PC-9 (cell line): ENCODE measurements at regions not wholly inside any gene's neighbourhood (a gene's known extent, or its start where the extent isn't known, plus 50 kb on each side); places are given as distances from the start of the nearest gene placed in this dataset.

Experiments used
- BruUV-seq: library from RNA; stranded (reverse); fragments of 400-500 nt; replicated peaks from 2 replicates; lab custom pipeline; 2021; lab: Mats Ljungman, UMichigan
- CTCF ChIA-PET: fragments of 300-600 bp; sonication (Branson Sonifier 250); formaldehyde crosslinking; loops from one replicate; lab custom pipeline; 2022; ENCODE audit warnings: antibody characterized with exemption; lab: Charles Lee
- POLR2A ChIA-PET: fragments of 300-600 bp; sonication (Branson Sonifier 250); formaldehyde crosslinking; loops from one replicate; lab custom pipeline; 2022; ENCODE audit warnings: antibody characterized with exemption; ENCODE audit not compliant: unreplicated experiment; lab: Charles Lee
- DNase-seq, 2 experiments: peaks; one replicate each; pipeline versions ENCODE4 v3.0.0 to v3.0.0-alpha.2; 2015 to 2022; ENCODE audit warnings: mixed read lengths in 1 of 2
- H2AFZ ChIP-seq: fragments of 200-600 bp; sonication (generic); 2 replicates; pipeline ENCODE4 v1.8.1; 2017; ENCODE audit warnings: antibody characterized with exemption
- H3F3A ChIP-seq: fragments of 200-600 bp; sonication (generic); 2 replicates; pipeline ENCODE4 v1.8.1; 2017; ENCODE audit warnings: antibody characterized with exemption, mild to moderate bottlenecking, low read depth; ENCODE audit not compliant: insufficient read depth
- H3K27ac ChIP-seq: fragments of 200-600 bp; sonication (generic); 2 replicates; pipeline ENCODE4 v1.6.1; 2016; ENCODE audit warnings: mixed run types
- H3K27me3 ChIP-seq: fragments of 200-600 bp; sonication (generic); 2 replicates; pipeline ENCODE4 v1.6.1; 2016; ENCODE audit warnings: low read depth, mixed run types; ENCODE audit not compliant: insufficient read depth
- H3K36me3 ChIP-seq: fragments of 200-600 bp; sonication (generic); 2 replicates; pipeline ENCODE4 v1.6.1; 2016; ENCODE audit warnings: low read depth, mixed run types
- H3K4me1 ChIP-seq: fragments of 200-600 bp; sonication (generic); replicated peaks from 2 replicates; pipeline ENCODE4 v1.6.1; 2016; ENCODE audit warnings: mixed run types; ENCODE audit not compliant: insufficient read depth
- H3K4me2 ChIP-seq: fragments of 200-600 bp; sonication (generic); 2 replicates; pipeline ENCODE4 v1.6.1; 2017; ENCODE audit warnings: mixed run types
- H3K4me3 ChIP-seq: fragments of 200-600 bp; sonication (generic); 2 replicates; pipeline ENCODE4 v1.6.1; 2016; ENCODE audit warnings: mixed run types
- H3K79me2 ChIP-seq: fragments of 200-600 bp; sonication (generic); 2 replicates; pipeline ENCODE4 v1.6.1; 2017; ENCODE audit warnings: low read depth, mixed run types
- H3K9me2 ChIP-seq: fragments of 200-600 bp; sonication (generic); 2 replicates; pipeline ENCODE4 v1.8.1; 2017; ENCODE audit warnings: mild to moderate bottlenecking; ENCODE audit not compliant: insufficient read depth
- H3K9me3 ChIP-seq: fragments of 200-600 bp; sonication (generic); 2 replicates; pipeline ENCODE4 v1.8.1; 2016; ENCODE audit warnings: low read depth; ENCODE audit not compliant: insufficient read depth
- H4K20me1 ChIP-seq: fragments of 200-600 bp; sonication (generic); 2 replicates; pipeline ENCODE4 v1.8.1; 2017; ENCODE audit not compliant: insufficient read depth
- CTCF ChIP-seq: fragments of 200-600 bp; sonication (generic); conservative IDR thresholded peaks from 2 replicates; pipeline ENCODE4 v1.6.1; 2017; ENCODE audit warnings: mixed run types, antibody characterized with exemption, mild to moderate bottlenecking, moderate library complexity
- EZH2 ChIP-seq: fragments of 200-600 bp; sonication (generic); IDR thresholded peaks from 2 replicates; pipeline ENCODE4 v1.8.0; 2017; ENCODE audit warnings: antibody characterized with exemption, low read depth
- intact Hi-C: fragments of 100-400 bp; cut with micrococcal nuclease; formaldehyde crosslinking; loops from one replicate; pipeline ENCODE4 v1.10.0; 2022; ENCODE audit not compliant: unreplicated experiment

DNA sequence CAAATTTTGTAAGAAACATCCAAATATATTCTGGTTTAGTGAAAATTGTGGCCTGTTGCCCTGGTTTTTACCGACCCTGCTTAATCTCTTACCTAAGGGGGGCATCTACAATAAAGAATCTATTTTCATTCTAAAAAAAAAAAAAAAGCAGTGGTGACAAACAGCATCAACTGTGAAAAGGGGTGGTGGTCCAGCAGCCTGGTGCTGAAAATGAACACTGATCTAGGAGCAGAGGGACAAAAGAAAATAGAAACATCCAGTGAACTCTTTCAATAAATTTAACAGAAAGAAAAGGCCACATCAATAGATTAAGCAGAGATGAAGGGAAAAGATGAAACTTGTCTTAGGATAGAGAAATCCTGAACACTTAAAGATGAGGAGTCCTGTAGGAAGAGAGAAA, 348.7 kb upstream of the GRAMD2B start:
- no peak overlapping the region for H2AFZ ChIP-seq
- CTCF ChIA-PET: no interaction called here
- H4K20me1 ChIP-seq: no peaks in the 10 kb centered on the region
- no peak overlapping the region for H3K4me3 ChIP-seq
- H3K36me3 ChIP-seq: no peaks in the 10 kb centered on the region
- H3K27ac ChIP-seq: no peak overlapping the region
- no peaks in the 10 kb centered on the region for H3K79me2 ChIP-seq
- no TSS peak for BruUV-seq
- no peaks in the 10 kb centered on the region for H3F3A ChIP-seq
- DNase-seq: no peak
- H3K27me3 ChIP-seq: no peaks in the 10 kb centered on the region
- H3K9me3 ChIP-seq: no peaks in the 10 kb centered on the region
- no peaks in the 10 kb centered on the region for H3K4me1 ChIP-seq
- intact Hi-C loops: no loop called here
- H3K4me2 ChIP-seq: no peak overlapping the region
- TF ChIP-seq CTCF (no peak), EZH2 (no peak)
- POLR2A ChIA-PET: no interaction called here
- no peaks in the 10 kb centered on the region for H3K9me2 ChIP-seq

DNA sequence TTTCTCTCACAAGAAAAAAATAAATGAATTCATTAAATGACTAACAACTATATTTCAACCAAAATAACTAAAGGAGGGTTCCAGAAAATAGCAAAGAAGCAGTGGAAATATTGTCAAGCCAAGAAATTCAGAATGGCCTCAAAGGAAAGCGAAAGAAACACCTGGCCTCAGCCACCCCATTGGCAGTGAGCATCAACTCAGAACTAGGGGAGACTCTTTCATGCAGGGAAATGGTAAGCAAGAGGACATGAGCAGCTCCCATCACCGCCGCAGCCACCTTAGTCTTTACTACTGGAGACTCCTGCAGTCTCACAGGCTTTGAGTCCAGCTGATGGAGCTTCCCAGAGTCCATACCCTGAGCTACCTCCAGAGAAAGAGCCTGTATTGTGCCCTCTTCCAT, 343.9 kb upstream of the GRAMD2B start:
- no TSS peak for BruUV-seq
- Histone ChIP-seq H3F3A (no peaks in the 10 kb centered on the region), H3K27ac (no peak overlapping the region), H3K36me3 (no peaks in the 10 kb centered on the region), H3K4me1 (no peaks in the 10 kb centered on the region), H3K9me3 (no peaks in the 10 kb centered on the region), H3K4me2 (no peak overlapping the region), H2AFZ (no peak overlapping the region), H3K4me3 (no peak overlapping the region), H4K20me1 (peaks cover 3% of the 10 kb centered on the region; the same call in 1 of the 2 replicates), H3K27me3 (no peaks in the 10 kb centered on the region), H3K9me2 (no peaks in the 10 kb centered on the region), H3K79me2 (no peaks in the 10 kb centered on the region)
- CTCF ChIA-PET: no interaction called here
- TF ChIP-seq CTCF (no peak), EZH2 (no peak)
- DNase-seq: no peak
- POLR2A ChIA-PET: no interaction called here
- intact Hi-C loops: no loop called here

DNA sequence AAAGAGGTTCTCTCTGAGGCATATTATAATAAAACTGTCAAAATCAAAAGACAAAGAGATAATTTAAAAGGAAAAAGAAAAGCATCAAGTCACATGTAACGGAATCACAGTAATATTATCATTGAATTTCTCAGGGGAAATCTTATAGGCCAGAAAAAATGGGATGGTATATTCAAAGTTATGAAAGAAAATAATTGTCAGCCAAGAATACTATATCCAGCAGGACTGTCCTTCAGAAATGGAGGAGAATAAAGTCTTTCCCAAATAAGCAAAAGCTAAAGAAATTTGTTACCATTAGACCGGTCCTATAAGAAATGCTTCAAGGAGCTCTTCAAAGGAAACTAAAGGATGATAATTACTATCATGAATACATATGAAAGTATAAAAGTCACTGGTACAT, 342.0 kb upstream of the GRAMD2B start:
- no peaks in the 10 kb centered on the region; the same call in 1 of the 2 replicates for H3K9me3 ChIP-seq
- no peaks in the 10 kb centered on the region for H3K36me3 ChIP-seq
- POLR2A ChIA-PET: no interaction called here
- H3K27me3 ChIP-seq: peaks cover 1% of the 10 kb centered on the region; the same call in 1 of the 2 replicates
- no peak overlapping the region for H3K27ac ChIP-seq
- H3K4me1 ChIP-seq: no peaks in the 10 kb centered on the region
- H3K79me2 ChIP-seq: no peaks in the 10 kb centered on the region
- H3K9me2 ChIP-seq: no peaks in the 10 kb centered on the region
- DNase-seq: no peak
- BruUV-seq: no TSS peak
- H3K4me3 ChIP-seq: no peak overlapping the region
- no peaks in the 10 kb centered on the region for H3F3A ChIP-seq
- TF ChIP-seq CTCF: no peak
- TF ChIP-seq EZH2: no peak
- CTCF ChIA-PET: no interaction called here
- H2AFZ ChIP-seq: no peak overlapping the region
- intact Hi-C loops: no loop called here
- H3K4me2 ChIP-seq: no peak overlapping the region
- peaks cover 3% of the 10 kb centered on the region; the same call in 1 of the 2 replicates for H4K20me1 ChIP-seq
